ENCODE measurements at regions not wholly inside any gene's neighbourhood (a gene's known extent, or its start where the extent isn't known, plus 50 kb on each side); places are given as distances from the start of the nearest gene placed in this dataset.

- Histone ChIP-seq H3K23ac (ENCODE audit: low read depth, low read length) (no peak overlapping the region), H3K9me3 (ENCODE audit: control insufficient read depth, insufficient read depth, low read length) (peaks cover 5% of the 10 kb centered on the region; the same call in 1 of the 2 replicates), H3K79me1 (ENCODE audit: low read depth in 1 of 2, low read length in 2 of 2) (no peaks in the 10 kb centered on the region), H3K4me2 (ENCODE audit: low read depth, low read length) (no peak overlapping the region), H2AK9ac (replicated peaks; ENCODE audit: low read depth, low read length, poor library complexity) (no peak overlapping the region), H3K18ac (ENCODE audit: low read depth, low read length) (no peak overlapping the region), H3K27ac (ENCODE audit: insufficient read depth, low read length) (no peak overlapping the region), H3K14ac (replicated peaks; ENCODE audit: low read depth, low read length) (no peak overlapping the region), H4K20me1 (ENCODE audit: insufficient read depth, low read length) (no peaks in the 10 kb centered on the region), H3K4ac (ENCODE audit: low read depth, low read length) (no peak overlapping the region), H2BK120ac (ENCODE audit: low read depth, low read length) (no peak overlapping the region), H2BK20ac (ENCODE audit: low read depth, low read length) (no peak overlapping the region), H3K4me1 (ENCODE audit: control insufficient read depth, insufficient read depth, low read length) (no peaks in the 10 kb centered on the region), H4K8ac (ENCODE audit: low read depth in 2 of 2, low read length in 2 of 2) (no peak overlapping the region), H3K56ac (ENCODE audit: extremely low read depth, insufficient read depth, low read length) (no peak overlapping the region), H4K91ac (ENCODE audit: insufficient read depth, low read depth, low read length) (no peak overlapping the region), H3K9me1 (ENCODE audit: insufficient read depth, low read length) (no peaks in the 10 kb centered on the region), H3K27me3 (ENCODE audit: control insufficient read depth, insufficient read depth, low read length) (no peaks in the 10 kb centered on the region), H3K9ac (ENCODE audit: low read depth, low read length) (no peak overlapping the region), H2AFZ (replicated peaks; ENCODE audit: low read length, poor library complexity) (no peak overlapping the region), H2AK5ac (ENCODE audit: low read depth, low read length) (no peak overlapping the region), H3K4me3 (ENCODE audit: insufficient read depth, low read depth, low read length) (no peak overlapping the region), H2BK15ac (ENCODE audit: low read depth, low read length) (no peak overlapping the region), H2BK5ac (ENCODE audit: low read depth, low read length, poor library complexity, severe bottlenecking) (no peak overlapping the region), H3K36me3 (ENCODE audit: control insufficient read depth, insufficient read depth, low read length) (no peaks in the 10 kb centered on the region), H4K5ac (ENCODE audit: low read depth, low read length) (no peak overlapping the region)
- TF ChIP-seq USF2 (IDR thresholded peaks at IDR 0.05; ENCODE audit: low read depth, low read length): no peak
- TF ChIP-seq MXI1 (IDR thresholded peaks at IDR 0.05; ENCODE audit: borderline replicate concordance, low read depth, low read length): no peak
- intact Hi-C loops (cut with micrococcal nuclease): no loop called here
- ATAC-seq (ENCODE audit: low read depth): no peak
- CTCF ChIA-PET: no interaction called here
- dilution Hi-C loops (cut with HindIII; ENCODE audit: low sequenced_read_pairs, unreplicated experiment): no loop called here
- DNase-seq: no peak
- in situ Hi-C loops (cut with MboI; ENCODE audit: low sequenced_read_pairs): no loop called here
- no TSS peak for BruUV-seq (replicated peaks)
- POLR2A ChIA-PET (ENCODE audit: unreplicated experiment): no interaction called here
- WGBS, 2 experiments (ENCODE audit: extremely low coverage in 2 of 2, insufficient read length in 1 of 2): no CpG with 5 or more reads among the region's 5 CpGs
Observed at GRCh38 chrX:26070882-26071281, 67.3 kb upstream of the MAGEB18 start.

All from IMR-90 (cell line).